ENCODE measurements at regions not wholly inside any gene's neighbourhood (a gene's known extent, or its start where the extent isn't known, plus 50 kb on each side); places are given as distances from the start of the nearest gene placed in this dataset.
A peak's percentile ranks its signal among the peaks of the same experiment; 100 is the strongest.

DNA sequence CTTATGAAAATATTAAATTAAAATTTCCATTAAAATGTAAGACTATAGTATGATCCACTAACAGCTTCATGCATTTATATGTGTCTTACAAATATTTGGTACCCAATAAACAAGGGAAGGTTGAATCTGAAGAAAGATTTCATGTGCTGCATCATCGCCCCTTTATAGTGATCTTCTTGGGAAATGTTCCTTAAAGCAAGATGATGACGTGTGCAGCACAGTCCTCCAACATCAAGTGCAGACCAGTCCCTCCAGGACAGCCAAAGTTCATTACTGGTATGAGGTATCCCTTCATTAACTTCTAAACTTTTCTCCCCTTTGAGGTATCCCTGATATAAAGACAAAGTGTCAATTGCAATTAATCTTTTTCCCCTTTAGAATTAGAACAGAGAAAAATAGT, 567.0 kb downstream of the METTL15 start:
- TF ChIP-seq, protein P1, sequence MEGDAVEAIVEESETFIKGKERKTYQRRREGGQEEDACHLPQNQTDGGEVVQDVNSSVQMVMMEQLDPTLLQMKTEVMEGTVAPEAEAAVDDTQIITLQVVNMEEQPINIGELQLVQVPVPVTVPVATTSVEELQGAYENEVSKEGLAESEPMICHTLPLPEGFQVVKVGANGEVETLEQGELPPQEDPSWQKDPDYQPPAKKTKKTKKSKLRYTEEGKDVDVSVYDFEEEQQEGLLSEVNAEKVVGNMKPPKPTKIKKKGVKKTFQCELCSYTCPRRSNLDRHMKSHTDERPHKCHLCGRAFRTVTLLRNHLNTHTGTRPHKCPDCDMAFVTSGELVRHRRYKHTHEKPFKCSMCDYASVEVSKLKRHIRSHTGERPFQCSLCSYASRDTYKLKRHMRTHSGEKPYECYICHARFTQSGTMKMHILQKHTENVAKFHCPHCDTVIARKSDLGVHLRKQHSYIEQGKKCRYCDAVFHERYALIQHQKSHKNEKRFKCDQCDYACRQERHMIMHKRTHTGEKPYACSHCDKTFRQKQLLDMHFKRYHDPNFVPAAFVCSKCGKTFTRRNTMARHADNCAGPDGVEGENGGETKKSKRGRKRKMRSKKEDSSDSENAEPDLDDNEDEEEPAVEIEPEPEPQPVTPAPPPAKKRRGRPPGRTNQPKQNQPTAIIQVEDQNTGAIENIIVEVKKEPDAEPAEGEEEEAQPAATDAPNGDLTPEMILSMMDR (IDR thresholded peaks at IDR 0.05; ENCODE audit: unreplicated experiment): no peak
- H3K9me3 Mint-ChIP-seq (ENCODE audit: low read depth, unreplicated experiment): no peaks in the 10 kb centered on the region
- no peak for DNase-seq
- no peak overlapping the region for H3K27ac Mint-ChIP-seq (ENCODE audit: unreplicated experiment)
- no TSS peak for BruUV-seq (replicated peaks)
- intact Hi-C loops (cut with micrococcal nuclease; ENCODE audit: unreplicated experiment): no loop called here
- H3K27me3 Mint-ChIP-seq (ENCODE audit: unreplicated experiment): no peaks in the 10 kb centered on the region
- peaks cover 29% of the 10 kb centered on the region for H3K4me1 Mint-ChIP-seq (ENCODE audit: low read depth, unreplicated experiment)
- no peaks in the 10 kb centered on the region for H3K36me3 Mint-ChIP-seq (ENCODE audit: insufficient read depth, unreplicated experiment)
- CTCF ChIA-PET: no interaction called here
- no peak overlapping the region for H3K4me3 Mint-ChIP-seq (ENCODE audit: low read depth, unreplicated experiment)

DNA sequence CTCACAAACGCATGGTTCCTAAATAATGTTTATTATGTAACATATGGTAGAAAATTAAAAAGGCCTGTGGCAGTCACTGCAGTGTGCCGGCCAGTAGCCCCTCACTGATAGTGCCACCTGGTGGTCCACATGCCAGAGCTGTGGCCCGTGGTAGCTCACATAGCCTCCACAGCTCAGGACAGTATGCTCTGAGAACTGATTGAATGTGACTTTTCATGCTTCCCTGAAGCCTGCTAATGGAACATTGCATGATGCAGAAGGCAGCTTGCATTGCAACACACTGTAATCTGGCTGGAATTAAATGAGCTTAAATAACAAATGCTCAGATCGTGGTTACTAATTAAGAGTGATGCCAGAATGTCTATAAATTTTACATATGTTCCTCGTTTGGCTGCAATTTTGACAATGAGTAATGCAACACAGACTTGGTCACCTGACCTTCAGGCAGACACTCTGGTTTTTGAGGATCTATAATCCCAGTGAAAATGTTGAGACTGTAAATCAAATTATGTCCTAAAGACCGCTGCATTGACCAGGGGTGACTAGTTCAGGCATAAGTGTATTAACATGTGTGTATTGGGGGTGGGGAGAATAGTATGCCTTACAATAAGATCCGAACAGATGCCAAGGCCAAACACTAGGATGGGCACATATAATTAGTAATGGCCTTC, 566.4 kb downstream of the METTL15 start:
- peak; percentile 47 for DNase-seq
- intact Hi-C loops (cut with micrococcal nuclease; ENCODE audit: unreplicated experiment): no loop called here
- Mint-ChIP-seq H3K4me1 (ENCODE audit: low read depth, unreplicated experiment) (peaks cover 29% of the 10 kb centered on the region), H3K4me3 (ENCODE audit: low read depth, unreplicated experiment) (no peak overlapping the region), H3K27me3 (ENCODE audit: unreplicated experiment) (no peaks in the 10 kb centered on the region), H3K27ac (ENCODE audit: unreplicated experiment) (peak overlapping the region; percentile 43), H3K9me3 (ENCODE audit: low read depth, unreplicated experiment) (no peaks in the 10 kb centered on the region), H3K36me3 (ENCODE audit: insufficient read depth, unreplicated experiment) (no peaks in the 10 kb centered on the region)
- CTCF ChIA-PET: interaction anchor here (0.7 to 1.0 kb wide), 2 partner anchors 258 to 976 kb away, joined by 3 to 4 read pairs; no protein-coding TSS in a partner anchor
- TF ChIP-seq, protein P1 (IDR thresholded peaks at IDR 0.05; ENCODE audit: unreplicated experiment): peak; percentile 18
- no TSS peak for BruUV-seq (replicated peaks)

DNA sequence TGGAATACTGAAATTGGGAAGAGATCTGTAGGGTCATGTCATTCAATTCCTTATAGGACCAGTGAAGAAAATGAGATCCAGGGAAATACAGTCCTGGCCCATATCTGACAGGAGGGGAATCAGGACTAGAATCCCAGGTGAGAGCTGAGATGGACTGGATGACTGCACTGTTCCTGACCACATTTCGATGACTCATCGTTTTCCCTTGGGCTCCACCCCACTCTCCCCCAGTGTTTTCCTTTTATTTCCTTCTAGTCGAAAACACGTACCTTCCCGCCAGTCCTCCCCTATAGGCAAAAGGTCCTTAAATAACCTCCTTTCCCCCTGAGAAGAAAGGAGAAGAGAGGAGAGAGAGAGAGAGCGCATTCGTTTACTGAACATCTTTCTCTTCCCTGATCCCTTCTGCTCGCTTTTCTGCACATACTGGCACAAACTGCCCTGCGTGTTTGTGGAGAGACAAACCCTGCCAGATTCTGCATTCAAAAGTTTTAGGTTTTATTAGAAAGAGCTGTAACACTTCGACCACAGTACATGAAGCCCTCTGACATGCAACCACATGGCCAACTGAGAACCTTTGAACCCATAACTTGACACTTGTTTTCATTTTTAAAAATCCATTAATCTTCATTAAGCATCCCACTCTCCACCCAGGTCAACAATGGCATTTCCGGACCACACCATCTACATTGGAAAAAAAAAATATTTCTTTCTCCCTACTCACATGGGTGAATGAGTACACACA, 565.7 kb downstream of the METTL15 start:
- Mint-ChIP-seq H3K4me3 (ENCODE audit: low read depth, unreplicated experiment) (no peak overlapping the region), H3K9me3 (ENCODE audit: low read depth, unreplicated experiment) (no peaks in the 10 kb centered on the region), H3K4me1 (ENCODE audit: low read depth, unreplicated experiment) (peaks cover 29% of the 10 kb centered on the region), H3K27me3 (ENCODE audit: unreplicated experiment) (no peaks in the 10 kb centered on the region), H3K27ac (ENCODE audit: unreplicated experiment) (peak overlapping the region; percentile 43), H3K36me3 (ENCODE audit: insufficient read depth, unreplicated experiment) (no peaks in the 10 kb centered on the region)
- BruUV-seq (replicated peaks): no TSS peak
- CTCF ChIA-PET: interaction anchor here (0.7 to 1.0 kb wide), 2 partner anchors 257 to 975 kb away, joined by 3 to 4 read pairs; no protein-coding TSS in a partner anchor
- intact Hi-C loops (cut with micrococcal nuclease; ENCODE audit: unreplicated experiment): no loop called here
- peak; percentile 6 for DNase-seq
- TF ChIP-seq, protein P1 (IDR thresholded peaks at IDR 0.05; ENCODE audit: unreplicated experiment): no peak

DNA sequence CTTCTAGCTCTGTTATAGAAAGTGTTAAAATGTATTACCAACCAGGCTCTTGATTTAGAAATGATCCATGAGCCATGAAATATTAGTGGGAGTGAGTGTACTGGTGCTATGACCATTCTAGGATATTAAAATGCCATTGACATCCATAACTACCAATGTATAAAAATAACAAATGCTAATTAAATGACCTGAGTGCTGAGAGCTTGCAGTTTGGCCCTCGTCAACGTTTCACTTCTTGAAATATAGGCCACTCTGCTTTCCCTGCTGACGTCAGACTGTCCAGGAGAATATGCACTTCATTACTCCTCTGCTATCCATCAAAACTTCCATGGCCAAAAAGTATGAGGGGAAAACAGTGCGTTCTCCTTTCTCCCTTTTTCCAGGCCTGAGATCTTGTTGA, 563.1 kb downstream of the METTL15 start:
- no peaks in the 10 kb centered on the region for H3K36me3 Mint-ChIP-seq (ENCODE audit: insufficient read depth, unreplicated experiment)
- H3K4me3 Mint-ChIP-seq (ENCODE audit: low read depth, unreplicated experiment): no peak overlapping the region
- H3K4me1 Mint-ChIP-seq (ENCODE audit: low read depth, unreplicated experiment): peaks cover 23% of the 10 kb centered on the region
- no peaks in the 10 kb centered on the region for H3K9me3 Mint-ChIP-seq (ENCODE audit: low read depth, unreplicated experiment)
- no peaks in the 10 kb centered on the region for H3K27me3 Mint-ChIP-seq (ENCODE audit: unreplicated experiment)
- DNase-seq: no peak
- H3K27ac Mint-ChIP-seq (ENCODE audit: unreplicated experiment): no peak overlapping the region
- intact Hi-C loops (cut with micrococcal nuclease; ENCODE audit: unreplicated experiment): no loop called here
- TF ChIP-seq, protein P1 (IDR thresholded peaks at IDR 0.05; ENCODE audit: unreplicated experiment): no peak
- CTCF ChIA-PET: no interaction called here
- BruUV-seq (replicated peaks): no TSS peak

Measured in Calu3 (cell line).